Thoracic aorta (tissue), 2 donors: ENCODE measurements at regions not wholly inside any gene's neighbourhood (a gene's known extent, or its start where the extent isn't known, plus 50 kb on each side); places are given as distances from the start of the nearest gene placed in this dataset.
"Not testable (repeated sequence)": the region's sequence is repeated elsewhere in the genome, so short reads cannot be mapped to it uniquely, and the experiment has no call there.

Source experiments
- ATAC-seq: fragments of 150-250 bp; one replicate; pipeline ENCODE4 v1.8.0; 2017; ENCODE audit warnings: low read depth; ENCODE audit not compliant: insufficient number of reproducible peaks, low FRiP score
- DNase-seq: peaks from one replicate; pipeline ENCODE4 v3.0.0-alpha.2; 2020; ENCODE audit warnings: low spot score
- H3K27ac ChIP-seq, 2 donors: fragments of 200-600 bp; sonication (generic); 1 replicate in 1 of 2; 2 replicates in 1 of 2; pipeline ENCODE4 v1.5.1; 2016; ENCODE audit warnings: mild to moderate bottlenecking in 2 of 2, moderate library complexity in 2 of 2
- H3K27me3 ChIP-seq: fragments of 200-600 bp; sonication (generic); replicated peaks from 2 replicates; pipeline ENCODE4 v1.6.0; 2016; ENCODE audit warnings: mild to moderate bottlenecking; ENCODE audit not compliant: insufficient read depth
- H3K36me3 ChIP-seq: fragments of 200-600 bp; sonication (generic); one replicate; pipeline ENCODE4 v1.5.1; 2016
- H3K4me1 ChIP-seq, 2 donors: fragments of 200-600 bp; sonication (generic); 1 replicate in 1 of 2; 2 replicates in 1 of 2; pipeline versions ENCODE4 v1.5.1 to v1.6.0; 2016; ENCODE audit warnings: low read depth in 2 of 2, mild to moderate bottlenecking in 1 of 2; ENCODE audit not compliant: control insufficient read depth in 1 of 2
- H3K4me3 ChIP-seq: fragments of 200-600 bp; sonication (generic); 2 replicates; pipeline ENCODE4 v1.5.1; 2016; ENCODE audit warnings: mild to moderate bottlenecking
- H3K9me3 ChIP-seq: fragments of 200-600 bp; sonication (generic); 2 replicates; pipeline ENCODE4 v1.5.1; 2016
- CTCF ChIP-seq: fragments of 200-600 bp; sonication (generic); IDR thresholded peaks from one replicate; pipeline ENCODE4 v1.5.1; 2019; ENCODE audit warnings: antibody characterized with exemption

DNA sequence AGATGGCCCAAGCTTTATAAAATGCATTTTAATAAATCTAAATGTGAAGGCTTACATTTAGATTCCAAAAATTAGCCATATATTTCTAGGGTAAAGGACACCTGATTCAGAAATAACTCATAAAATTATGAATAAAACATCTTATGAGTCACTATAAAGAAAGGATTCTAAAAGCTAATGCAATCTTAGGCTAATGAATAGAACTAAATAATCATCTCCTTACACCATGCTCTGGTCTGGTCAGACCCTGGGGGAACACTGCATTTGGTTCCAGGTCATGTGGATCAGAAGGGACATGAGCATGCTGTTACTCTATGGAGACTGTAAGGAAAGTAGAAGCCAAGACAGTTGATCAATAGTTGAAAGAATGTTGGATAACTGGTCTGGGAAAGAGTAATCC lies 370.4 kb downstream of the NDFIP2 start:
- H3K9me3 ChIP-seq, result no peaks in the 10 kb centered on the region
- no peak overlapping the region for H3K4me3 ChIP-seq
- no peaks in the 10 kb centered on the region for H3K27me3 ChIP-seq
- no peak overlapping the region for H3K27ac ChIP-seq
- no peak for TF ChIP-seq CTCF
- DNase-seq (no peak), ATAC-seq (no peak)
- H3K4me1 ChIP-seq, result peaks cover 0 to 6% of the 10 kb centered on the region in 2 donors
- no peaks in the 10 kb centered on the region for H3K36me3 ChIP-seq

GRCh38 chr13:79847882-79848592 lies 367.1 kb downstream of the NDFIP2 start:
- H3K27ac ChIP-seq, result no peak overlapping the region

GRCh38 chr13:79846386-79846785 lies 365.4 kb downstream of the NDFIP2 start:
- TF ChIP-seq CTCF, result no peak
- no peak for ATAC-seq
- peaks cover 0 to 6% of the 10 kb centered on the region in 2 donors for H3K4me1 ChIP-seq
- no peaks in the 10 kb centered on the region for H3K36me3 ChIP-seq
- H3K9me3 ChIP-seq, result no peaks in the 10 kb centered on the region
- H3K4me3 ChIP-seq, result no peak overlapping the region
- DNase-seq, result no peak
- H3K27me3 ChIP-seq, result no peaks in the 10 kb centered on the region
- no peak overlapping the region for H3K27ac ChIP-seq

More at GRCh38 chr13:79847882-79848592, 367.1 kb downstream of the NDFIP2 start:
- no peak for TF ChIP-seq CTCF
- Histone ChIP-seq H3K27me3 (no peaks in the 10 kb centered on the region), H3K4me3 (no peak overlapping the region), H3K4me1 (peaks cover 0 to 6% of the 10 kb centered on the region in 2 donors), H3K36me3 (no peaks in the 10 kb centered on the region), H3K9me3 (no peaks in the 10 kb centered on the region)
- DNase-seq, result no peak
- ATAC-seq, result no peak

DNA sequence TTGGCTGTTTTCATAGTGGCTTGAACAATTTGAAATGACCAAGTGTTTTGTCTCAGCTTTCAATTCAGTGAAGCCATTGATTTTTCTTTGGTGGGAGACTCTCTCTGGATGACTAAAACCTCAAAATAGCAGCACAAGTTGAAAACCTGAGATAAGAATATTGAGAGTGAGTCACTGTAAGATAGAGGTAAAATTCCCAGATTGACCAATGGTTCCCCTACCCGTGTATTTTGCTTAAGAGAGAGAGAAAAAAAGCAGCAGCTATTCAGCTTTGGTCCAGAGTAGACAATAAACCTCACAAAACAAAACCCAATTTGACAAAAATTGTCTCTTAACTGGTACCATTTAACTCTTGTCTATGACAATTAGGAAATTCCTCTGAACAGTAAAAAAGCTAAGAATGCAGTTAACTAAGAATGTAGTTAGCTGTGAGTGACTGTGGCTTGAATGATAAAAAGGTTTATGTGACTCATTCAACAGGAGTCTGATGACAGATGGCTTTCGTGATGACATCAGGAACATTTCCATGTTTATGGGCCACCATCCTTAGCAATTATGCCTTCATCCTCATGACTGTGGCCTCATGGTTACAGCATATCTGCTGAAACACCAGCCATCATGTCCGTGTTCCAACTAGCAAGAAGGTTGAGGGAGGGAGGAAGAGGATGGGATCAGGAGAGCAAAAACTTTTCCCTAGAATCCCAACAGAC lies 356.9 kb downstream of the NDFIP2 start:
- H3K4me1 ChIP-seq, result no peaks in the 10 kb centered on the region
- H3K9me3 ChIP-seq, result no peaks in the 10 kb centered on the region
- no peaks in the 10 kb centered on the region for H3K36me3 ChIP-seq
- DNase-seq (no peak), ATAC-seq (no peak)
- no peak overlapping the region for H3K4me3 ChIP-seq
- no peak for TF ChIP-seq CTCF
- H3K27ac ChIP-seq, result no peak overlapping the region
- no peaks in the 10 kb centered on the region for H3K27me3 ChIP-seq

GRCh38 chr13:79836121-79836520 lies 355.2 kb downstream of the NDFIP2 start:
- not testable (repeated sequence) for H3K27me3 ChIP-seq, H3K9me3 ChIP-seq, H3K4me1 ChIP-seq, ATAC-seq, H3K36me3 ChIP-seq, H3K4me3 ChIP-seq, DNase-seq, H3K27ac ChIP-seq
